NB4 (cell line): ENCODE measurements at regions not wholly inside any gene's neighbourhood (a gene's known extent, or its start where the extent isn't known, plus 50 kb on each side); places are given as distances from the start of the nearest gene placed in this dataset.

Experiments used
- DNase-seq: peaks from one replicate; pipeline ENCODE4 v3.0.0; 2010; ENCODE audit warnings: low read depth
- H3K4me3 ChIP-seq: one replicate; pipeline ENCODE4 v1.5.1; 2011; ENCODE audit warnings: mild to moderate bottlenecking, low read depth, low read length, moderate library complexity
- MYC ChIP-seq: IDR thresholded peaks from 2 replicates; pipeline ENCODE4 v1.6.1; 2011; ENCODE audit warnings: low read depth, low read length
- POLR2A ChIP-seq: IDR thresholded peaks from 2 replicates; pipeline ENCODE4 v1.6.1; 2011; ENCODE audit warnings: mild to moderate bottlenecking; ENCODE audit not compliant: insufficient read length; ENCODE audit errors: extremely low read depth
- TF ChIP-seq, protein P1 (sequence below): IDR thresholded peaks from one replicate; pipeline ENCODE4 v1.5.1; 2012; ENCODE audit warnings: low read depth, low read length
- TF ChIP-seq, protein P2 (sequence below): IDR thresholded peaks from 2 replicates; pipeline ENCODE4 v1.6.1; 2011; ENCODE audit warnings: low read depth, low read length

DNA sequence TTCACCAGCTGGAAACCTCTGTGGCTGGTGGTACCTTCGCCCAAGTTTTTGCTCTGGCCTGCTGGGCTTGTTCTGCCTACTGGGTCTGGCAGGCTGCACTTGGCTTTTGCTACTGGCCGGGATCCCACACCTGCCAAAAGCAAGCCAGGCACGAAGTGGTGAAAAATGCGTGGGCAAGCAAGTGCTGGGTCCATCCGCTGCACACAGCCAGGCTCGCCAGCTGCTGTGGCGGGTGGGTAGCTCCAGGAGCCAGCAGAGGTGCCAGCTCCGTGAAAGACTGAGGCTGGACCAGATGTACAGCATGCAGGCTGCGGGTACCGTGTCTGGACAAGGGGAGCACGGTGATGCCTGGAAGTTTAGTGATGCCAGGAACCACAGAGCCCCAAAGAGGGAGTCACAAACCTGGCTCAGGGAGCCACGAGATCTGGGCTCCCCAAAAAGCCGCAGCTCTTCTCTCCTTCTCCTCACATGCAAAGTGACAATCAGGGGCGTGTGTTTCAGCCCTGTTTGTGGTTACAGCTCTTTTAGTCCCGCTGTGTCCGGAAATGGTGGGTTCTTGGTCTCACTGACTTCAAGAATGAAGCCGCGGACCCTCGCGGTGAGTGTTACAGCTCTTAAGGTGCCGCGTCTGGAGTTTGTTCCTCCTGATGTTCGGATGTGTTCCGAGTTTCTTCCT, 1455.6 kb upstream of the GBE1 start:
- no peak for TF ChIP-seq POLR2A
- TF ChIP-seq, protein P1, sequence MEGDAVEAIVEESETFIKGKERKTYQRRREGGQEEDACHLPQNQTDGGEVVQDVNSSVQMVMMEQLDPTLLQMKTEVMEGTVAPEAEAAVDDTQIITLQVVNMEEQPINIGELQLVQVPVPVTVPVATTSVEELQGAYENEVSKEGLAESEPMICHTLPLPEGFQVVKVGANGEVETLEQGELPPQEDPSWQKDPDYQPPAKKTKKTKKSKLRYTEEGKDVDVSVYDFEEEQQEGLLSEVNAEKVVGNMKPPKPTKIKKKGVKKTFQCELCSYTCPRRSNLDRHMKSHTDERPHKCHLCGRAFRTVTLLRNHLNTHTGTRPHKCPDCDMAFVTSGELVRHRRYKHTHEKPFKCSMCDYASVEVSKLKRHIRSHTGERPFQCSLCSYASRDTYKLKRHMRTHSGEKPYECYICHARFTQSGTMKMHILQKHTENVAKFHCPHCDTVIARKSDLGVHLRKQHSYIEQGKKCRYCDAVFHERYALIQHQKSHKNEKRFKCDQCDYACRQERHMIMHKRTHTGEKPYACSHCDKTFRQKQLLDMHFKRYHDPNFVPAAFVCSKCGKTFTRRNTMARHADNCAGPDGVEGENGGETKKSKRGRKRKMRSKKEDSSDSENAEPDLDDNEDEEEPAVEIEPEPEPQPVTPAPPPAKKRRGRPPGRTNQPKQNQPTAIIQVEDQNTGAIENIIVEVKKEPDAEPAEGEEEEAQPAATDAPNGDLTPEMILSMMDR: no peak
- TF ChIP-seq MYC: no peak
- TF ChIP-seq, protein P2, sequence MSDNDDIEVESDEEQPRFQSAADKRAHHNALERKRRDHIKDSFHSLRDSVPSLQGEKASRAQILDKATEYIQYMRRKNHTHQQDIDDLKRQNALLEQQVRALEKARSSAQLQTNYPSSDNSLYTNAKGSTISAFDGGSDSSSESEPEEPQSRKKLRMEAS: no peak
- no peak for DNase-seq
- no peak overlapping the region for H3K4me3 ChIP-seq

DNA sequence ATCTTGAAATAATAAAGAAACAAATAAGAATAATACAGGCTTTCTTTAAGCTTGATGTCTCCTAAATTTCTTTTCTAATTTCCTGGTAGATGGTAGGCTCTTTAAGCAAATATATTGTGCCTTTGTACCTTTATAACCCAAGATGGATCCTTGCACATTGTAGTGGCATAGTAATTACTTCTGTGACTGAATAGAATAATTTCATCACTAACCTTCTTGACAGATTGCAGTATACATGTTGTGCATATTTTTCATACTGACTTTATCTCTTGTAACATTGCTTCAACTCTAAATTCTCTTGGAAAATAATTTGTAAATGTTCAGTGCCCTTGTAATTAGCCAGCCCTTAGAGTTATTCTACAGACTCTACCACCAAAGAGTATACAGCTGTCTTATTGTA, 1433.8 kb upstream of the GBE1 start:
- no peak for TF ChIP-seq POLR2A
- no peak overlapping the region for H3K4me3 ChIP-seq
- no peak for DNase-seq

DNA sequence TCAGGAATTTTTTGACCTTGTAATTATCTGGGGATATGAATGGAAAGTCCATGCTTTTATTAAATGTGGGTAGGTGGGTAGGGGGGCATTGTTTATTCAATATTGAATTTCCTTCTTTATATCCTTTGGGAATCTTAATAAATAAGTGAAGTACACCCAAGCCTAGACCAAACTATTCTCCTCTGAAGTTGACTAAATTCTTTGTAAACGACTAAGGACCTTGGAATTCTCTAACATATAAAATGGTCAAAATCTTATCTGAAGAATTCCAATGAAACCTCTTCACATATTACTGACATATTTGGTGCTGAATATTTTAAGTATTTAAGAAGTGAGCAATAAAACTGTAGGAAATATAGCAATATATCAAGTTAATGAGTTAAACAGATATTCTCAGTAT, 1432.1 kb upstream of the GBE1 start:
- H3K4me3 ChIP-seq: no peak overlapping the region
- DNase-seq: no peak
- TF ChIP-seq, protein P2: no peak
- TF ChIP-seq POLR2A (no peak), MYC (no peak)
- TF ChIP-seq, protein P1: no peak

DNA sequence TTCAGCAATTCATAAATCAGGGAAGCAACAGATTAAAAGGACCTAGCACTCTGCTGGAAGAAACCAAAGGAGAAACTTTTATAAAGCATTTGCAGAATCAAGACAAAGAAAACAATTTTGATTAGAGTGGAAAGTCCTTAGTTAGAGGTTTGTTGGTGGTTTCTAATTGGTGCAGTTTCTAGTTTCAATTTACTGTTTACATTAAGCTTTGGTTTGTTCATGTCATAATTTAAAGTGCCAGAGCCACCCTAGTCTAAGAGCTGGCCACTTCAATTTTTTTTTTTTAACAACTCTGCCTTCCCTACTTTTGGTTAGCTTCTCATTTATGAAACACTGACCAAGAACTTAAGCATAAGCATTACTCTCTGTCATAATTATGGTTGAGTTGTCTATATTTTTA, 1428.2 kb upstream of the GBE1 start:
- TF ChIP-seq, protein P1: no peak
- no peak for TF ChIP-seq MYC
- TF ChIP-seq, protein P2: no peak
- TF ChIP-seq POLR2A: no peak
- H3K4me3 ChIP-seq: no peak overlapping the region
- no peak for DNase-seq

DNA sequence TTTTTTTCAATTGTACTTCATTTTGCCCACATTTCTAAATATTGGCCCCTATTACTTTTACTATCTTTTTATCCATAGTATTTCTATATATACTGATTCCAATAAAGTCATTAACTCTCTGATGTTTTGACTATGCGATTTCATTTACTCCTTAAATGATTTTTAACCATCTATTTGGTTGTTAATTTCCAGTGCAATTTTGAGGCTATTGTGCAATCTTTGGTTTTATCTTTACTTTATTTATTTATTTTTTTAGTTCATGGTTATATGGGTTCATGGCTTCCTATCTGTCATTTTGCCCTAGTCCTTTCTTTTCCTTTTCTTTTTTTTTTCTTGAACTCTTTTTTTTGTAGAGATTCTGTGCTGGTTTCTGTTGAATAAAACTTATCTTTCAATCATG, 1408.0 kb upstream of the GBE1 start:
- TF ChIP-seq, protein P2: no peak
- TF ChIP-seq POLR2A (no peak), MYC (no peak)
- TF ChIP-seq, protein P1: no peak
- DNase-seq: no peak

DNA sequence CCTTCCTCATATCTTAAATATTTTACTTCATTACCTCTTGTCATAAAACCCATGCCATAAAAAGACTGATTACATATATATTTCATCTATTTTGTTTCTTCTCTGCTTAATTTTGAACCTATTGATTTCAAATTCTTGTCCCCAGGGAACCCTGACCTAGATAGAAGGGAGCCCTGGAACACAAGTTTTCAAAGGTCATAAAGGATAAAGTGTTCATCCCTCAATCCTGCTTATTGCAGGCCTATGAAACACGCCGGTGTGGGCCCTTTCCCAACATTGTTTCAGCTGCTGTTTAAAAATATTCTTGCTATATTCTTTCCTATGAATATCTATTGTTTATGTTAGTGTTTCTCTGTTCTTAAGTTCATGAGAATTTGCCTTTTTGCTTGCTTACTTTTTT, 1389.5 kb upstream of the GBE1 start:
- TF ChIP-seq, protein P1: no peak
- TF ChIP-seq MYC (no peak), POLR2A (no peak)
- TF ChIP-seq, protein P2: no peak
- no peak overlapping the region for H3K4me3 ChIP-seq
- no peak for DNase-seq

More for the DNA sequence above, 1408.0 kb upstream of the GBE1 start:
- no peak overlapping the region for H3K4me3 ChIP-seq
